Liver (tissue), 3 donors: ENCODE measurements at regions not wholly inside any gene's neighbourhood (a gene's known extent, or its start where the extent isn't known, plus 50 kb on each side); places are given as distances from the start of the nearest gene placed in this dataset.

ENCODE experiments used
- EGR1 ChIP-seq, 2 donors: IDR thresholded peaks; 2 replicates each; pipeline ENCODE4 v1.6.1; 2016 to 2018; ENCODE audit warnings: antibody characterized with exemption in 2 of 2, low read depth in 2 of 2
- SP1 ChIP-seq: IDR thresholded peaks from 2 replicates; pipeline ENCODE4 v1.6.1; 2018; ENCODE audit warnings: antibody characterized with exemption, mild to moderate bottlenecking
- YY1 ChIP-seq: IDR thresholded peaks from 2 replicates; pipeline ENCODE4 v1.6.1; 2016; ENCODE audit warnings: antibody characterized with exemption, mild to moderate bottlenecking
- TF ChIP-seq, protein P1 (sequence below): fragments of 150-350 bp; IDR thresholded peaks from 2 replicates; pipeline ENCODE4 v1.5.1; 2017; ENCODE audit warnings: improper control_type of control experiment, low read depth, low read length; ENCODE audit not compliant: missing input control
- TF ChIP-seq, protein P2 (sequence below): IDR thresholded peaks from 2 replicates; pipeline ENCODE4 v1.6.1; 2016; ENCODE audit warnings: antibody characterized with exemption
- donor health status: healthy.
- donor health status: healthy.

- TF ChIP-seq SP1: no peak
- TF ChIP-seq, protein P1, sequence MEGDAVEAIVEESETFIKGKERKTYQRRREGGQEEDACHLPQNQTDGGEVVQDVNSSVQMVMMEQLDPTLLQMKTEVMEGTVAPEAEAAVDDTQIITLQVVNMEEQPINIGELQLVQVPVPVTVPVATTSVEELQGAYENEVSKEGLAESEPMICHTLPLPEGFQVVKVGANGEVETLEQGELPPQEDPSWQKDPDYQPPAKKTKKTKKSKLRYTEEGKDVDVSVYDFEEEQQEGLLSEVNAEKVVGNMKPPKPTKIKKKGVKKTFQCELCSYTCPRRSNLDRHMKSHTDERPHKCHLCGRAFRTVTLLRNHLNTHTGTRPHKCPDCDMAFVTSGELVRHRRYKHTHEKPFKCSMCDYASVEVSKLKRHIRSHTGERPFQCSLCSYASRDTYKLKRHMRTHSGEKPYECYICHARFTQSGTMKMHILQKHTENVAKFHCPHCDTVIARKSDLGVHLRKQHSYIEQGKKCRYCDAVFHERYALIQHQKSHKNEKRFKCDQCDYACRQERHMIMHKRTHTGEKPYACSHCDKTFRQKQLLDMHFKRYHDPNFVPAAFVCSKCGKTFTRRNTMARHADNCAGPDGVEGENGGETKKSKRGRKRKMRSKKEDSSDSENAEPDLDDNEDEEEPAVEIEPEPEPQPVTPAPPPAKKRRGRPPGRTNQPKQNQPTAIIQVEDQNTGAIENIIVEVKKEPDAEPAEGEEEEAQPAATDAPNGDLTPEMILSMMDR: no peak
- TF ChIP-seq EGR1 (IDR thresholded peaks at IDR 0.05; ENCODE audit: low read depth in 2 of 2): no peak
- TF ChIP-seq YY1: no peak
- TF ChIP-seq, protein P2, sequence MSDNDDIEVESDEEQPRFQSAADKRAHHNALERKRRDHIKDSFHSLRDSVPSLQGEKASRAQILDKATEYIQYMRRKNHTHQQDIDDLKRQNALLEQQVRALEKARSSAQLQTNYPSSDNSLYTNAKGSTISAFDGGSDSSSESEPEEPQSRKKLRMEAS: no peak
These were observed 58.1 kb upstream of the C12orf71 start for GRCh38 chr12:27140478-27140969.
